HepG2 (cell line): ENCODE measurements at regions not wholly inside any gene's neighbourhood (a gene's known extent, or its start where the extent isn't known, plus 50 kb on each side); places are given as distances from the start of the nearest gene placed in this dataset.

ENCODE experiments used
- ATAC-seq: fragments of 200-7000 bp; cut with Tn5 transposase; 3 replicates; pipeline ENCODE4 v1.9.1; 2020; ENCODE audit warnings: mild to moderate bottlenecking, moderate library complexity
- BruUV-seq: library from RNA; stranded (reverse); fragments of 400-500 nt; replicated peaks from 2 replicates; lab custom pipeline; 2021; lab: Mats Ljungman, UMichigan
- CTCF ChIA-PET: fragments of 300-600 bp; formaldehyde crosslinking; extraction: SDS; loops from one replicate; lab custom pipeline; 2021; ENCODE audit warnings: low total read pairs, inconsistent platforms, low intra/inter-chr PET ratio; lab: Yijun Ruan, JAX
- POLR2A ChIA-PET: fragments of 350-600 bp; sonication (Branson Sonifier 250); formaldehyde crosslinking; loops from one replicate; lab custom pipeline; 2020; ENCODE audit warnings: antibody characterized with exemption, inconsistent platforms; lab: Yijun Ruan, JAX
- DNase-seq: peaks from one replicate; pipeline ENCODE4 v3.0.0-alpha.2; 2015; ENCODE audit warnings: low spot score
- FAIRE-seq: peaks from 3 replicates; lab custom pipeline; 2011; peaks lifted over from hg19 to GRCh38; lab: Jason Lieb, UNC
- H2AFZ ChIP-seq: one replicate; pipeline ENCODE4 v1.6.1; 2011; ENCODE audit warnings: low read length, inconsistent platforms
- H3K27ac ChIP-seq: fragments of 300-600 bp; 3 replicates; pipeline ENCODE4 v1.8.0; 2011; ENCODE audit warnings: mixed run types, mild to moderate bottlenecking, mixed read lengths, low read length, inconsistent platforms; ENCODE audit not compliant: insufficient read depth; ENCODE audit errors: extremely low read length
- H3K27me3 ChIP-seq, 2 experiments: fragments of 200-600 bp in 1 of 2; 2 replicates in 1 of 2; 3 replicates in 1 of 2; pipeline versions ENCODE4 v1.6.0 to v1.8.0; 2011; ENCODE audit warnings: low read length in 2 of 2, mild to moderate bottlenecking in 2 of 2, moderate library complexity in 2 of 2, inconsistent platforms in 1 of 2; ENCODE audit not compliant: insufficient read depth in 2 of 2, control insufficient read depth in 1 of 2
- H3K36me3 ChIP-seq, 2 experiments: fragments of 200-600 bp in 1 of 2; replicated peaks in 1 of 2; 2 replicates in 1 of 2; 3 replicates in 1 of 2; pipeline versions ENCODE4 v1.5.1 to v1.8.0; 2011; ENCODE audit warnings: low read length in 2 of 2, inconsistent platforms in 1 of 2; ENCODE audit not compliant: insufficient read depth in 2 of 2, control insufficient read depth in 1 of 2
- H3K4me1 ChIP-seq: 2 replicates; pipeline ENCODE4 v1.5.1; 2012; ENCODE audit warnings: low read length, inconsistent platforms; ENCODE audit not compliant: insufficient read depth
- H3K4me2 ChIP-seq: 2 replicates; pipeline ENCODE4 v1.6.0; 2011; ENCODE audit warnings: low read depth, low read length, inconsistent platforms
- H3K4me3 ChIP-seq, 3 experiments: fragments of 200-600 bp in 1 of 3; sonication (generic), shearing (Covaris generic) in 1 of 3; replicated peaks in 1 of 3; 2 replicates each; pipeline ENCODE4 v1.5.1; 2011 to 2016; ENCODE audit warnings: low read length in 3 of 3, inconsistent platforms in 2 of 3, low read depth in 2 of 3, mild to moderate bottlenecking in 2 of 3, control low read depth in 1 of 3, mixed read lengths in 1 of 3; ENCODE audit not compliant: insufficient read depth in 1 of 3
- H3K79me2 ChIP-seq: one replicate; pipeline ENCODE4 v1.6.1; 2011; ENCODE audit warnings: low read length, inconsistent platforms; ENCODE audit not compliant: insufficient read depth
- H3K9ac ChIP-seq: 2 replicates; pipeline ENCODE4 v1.6.0; 2011; ENCODE audit warnings: mild to moderate bottlenecking, low read depth, low read length, inconsistent platforms; ENCODE audit not compliant: insufficient read depth
- H3K9me3 ChIP-seq: 2 replicates; pipeline ENCODE4 v1.5.1; 2012; ENCODE audit warnings: mild to moderate bottlenecking, low read length
- H4K20me1 ChIP-seq: 2 replicates; pipeline ENCODE4 v1.6.0; 2011; ENCODE audit warnings: inconsistent platforms, mild to moderate bottlenecking, low read length, moderate library complexity; ENCODE audit not compliant: insufficient read depth
- ETV5 ChIP-seq: IDR thresholded peaks from 2 replicates; pipeline ENCODE4 v1.6.1; 2018; ENCODE audit warnings: missing biosample characterization, missing genetic modification reagents, inconsistent platforms, borderline replicate concordance
- GPBP1L1 ChIP-seq: sonication (generic); formaldehyde crosslinking; IDR thresholded peaks from 2 replicates; pipeline ENCODE4 v1.5.0; 2020; ENCODE audit warnings: mild to moderate bottlenecking, missing genetic modification reagents
- JUN ChIP-seq: sonication (generic); formaldehyde crosslinking; IDR thresholded peaks from 2 replicates; pipeline ENCODE4 v1.4.0; 2020; ENCODE audit warnings: mild to moderate bottlenecking, missing genetic modification reagents
- NAIF1 ChIP-seq: sonication (generic); formaldehyde crosslinking; IDR thresholded peaks from 2 replicates; pipeline ENCODE4 v1.5.0; 2020; ENCODE audit warnings: mild to moderate bottlenecking, missing genetic modification reagents, borderline replicate concordance
- NPAS2 ChIP-seq: sonication (generic); formaldehyde crosslinking; IDR thresholded peaks from 2 replicates; pipeline ENCODE4 v1.8.0; 2022; ENCODE audit warnings: mild to moderate bottlenecking, missing genetic modification reagents, borderline replicate concordance
- PCBP2 ChIP-seq: fragments of 200-400 bp; formaldehyde crosslinking; optimal IDR thresholded peaks from 2 replicates; pipeline ENCODE3; 2018; ENCODE audit warnings: low read length, low read depth; ENCODE audit not compliant: poor library complexity, severe bottlenecking
- SETDB1 ChIP-seq: sonication (generic); formaldehyde crosslinking; IDR thresholded peaks from 2 replicates; pipeline ENCODE4 v1.5.1; 2020; ENCODE audit warnings: missing genetic modification reagents, mild to moderate bottlenecking, borderline replicate concordance
- SMARCC2 ChIP-seq: fragments of 450-650 bp; IDR thresholded peaks from 2 replicates; pipeline ENCODE4 v1.6.1; 2017; ENCODE audit warnings: antibody characterized with exemption, mild to moderate bottlenecking
- SRF ChIP-seq: IDR thresholded peaks from 2 replicates; pipeline ENCODE4 v1.6.1; 2011; ENCODE audit warnings: mild to moderate bottlenecking, low read depth, low read length, moderate library complexity
- ZBTB44 ChIP-seq: sonication (generic); formaldehyde crosslinking; IDR thresholded peaks from 2 replicates; pipeline ENCODE4 v1.4.0; 2020; ENCODE audit warnings: missing genetic modification reagents
- ZC3H13 ChIP-seq: sonication (generic); formaldehyde crosslinking; IDR thresholded peaks from 2 replicates; pipeline ENCODE4 v1.8.1; 2023; ENCODE audit warnings: mild to moderate bottlenecking, missing genetic modification reagents, moderate library complexity
- ZKSCAN1 ChIP-seq: fragments of 150-350 bp; IDR thresholded peaks from 2 replicates; pipeline ENCODE4 v1.6.1; 2014; ENCODE audit warnings: low read length
- ZMYM2 ChIP-seq: sonication (generic); formaldehyde crosslinking; IDR thresholded peaks from 2 replicates; pipeline ENCODE4 v1.8.0; 2022; ENCODE audit warnings: mild to moderate bottlenecking, missing genetic modification reagents
- ZNF20 ChIP-seq: sonication (generic); formaldehyde crosslinking; IDR thresholded peaks from 2 replicates; pipeline ENCODE4 v1.4.0; 2020; ENCODE audit warnings: mild to moderate bottlenecking, moderate library complexity, missing genetic modification reagents
- ZNF329 ChIP-seq: sonication (generic); formaldehyde crosslinking; IDR thresholded peaks from 2 replicates; pipeline ENCODE4 v1.9.0; 2021; ENCODE audit warnings: low read depth, mild to moderate bottlenecking, missing genetic modification reagents
- ZNF44 ChIP-seq: sonication (generic); formaldehyde crosslinking; IDR thresholded peaks from 2 replicates; pipeline ENCODE4 v1.5.1; 2020; ENCODE audit warnings: mild to moderate bottlenecking, missing genetic modification reagents
- WGBS: methylation state at CpG from one replicate; pipeline ENCODE4 v1.1.6; 2017; ENCODE audit warnings: low lambda C conversion rate; 5-methylcytosine and 5-hydroxymethylcytosine counted together
- in situ Hi-C: cut with HindIII; loops from 2 replicates; pipeline ENCODE4 v1.10.0; 2017; ENCODE audit warnings: low pct_unique_long_range_greater_than_20kb; ENCODE audit not compliant: extremely low pct_ligation_motif_present
- intact Hi-C: fragments of 100-400 bp; cut with micrococcal nuclease; formaldehyde crosslinking; loops from one replicate; pipeline ENCODE4 v1.10.0; 2022; ENCODE audit not compliant: unreplicated experiment
- TF ChIP-seq, protein P1 (sequence below): sonication (generic); formaldehyde crosslinking; IDR thresholded peaks from 2 replicates; pipeline ENCODE4 v1.4.0; 2020; ENCODE audit warnings: missing genetic modification reagents, mild to moderate bottlenecking, borderline replicate concordance
- TF ChIP-seq, protein P2 (sequence below): sonication (generic); formaldehyde crosslinking; IDR thresholded peaks from 2 replicates; pipeline ENCODE4 v1.5.1; 2020; ENCODE audit warnings: missing genetic modification reagents, mild to moderate bottlenecking, borderline replicate concordance
- TF ChIP-seq, protein P3 (sequence below): sonication (generic); formaldehyde crosslinking; conservative IDR thresholded peaks from 2 replicates; pipeline ENCODE4 v1.8.0; 2022; ENCODE audit warnings: low read depth, missing genetic modification reagents

DNA sequence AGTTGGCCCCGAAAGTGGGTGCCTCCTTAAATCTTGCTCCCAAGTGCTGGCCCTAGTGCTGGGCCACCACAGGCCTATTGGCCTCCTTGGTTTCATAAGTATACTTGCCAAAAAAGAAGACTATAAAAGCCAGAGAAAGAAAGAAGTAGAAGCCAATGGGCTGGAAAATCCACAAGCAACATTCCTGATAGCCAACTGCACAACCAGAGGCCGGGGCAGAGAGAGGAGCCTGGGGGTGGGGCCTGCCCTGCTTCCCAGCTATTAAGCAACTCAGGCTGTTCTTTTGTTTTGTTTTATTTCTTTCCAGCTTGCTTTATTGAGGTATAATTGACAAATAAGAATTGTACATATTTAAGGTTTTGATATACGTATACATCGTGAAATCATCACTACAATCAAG is 177.2 kb upstream of the NTF3 start:
- no peak for TF ChIP-seq PCBP2
- TF ChIP-seq ZNF329 (CRISPR knock-in tag), result no peak
- TF ChIP-seq, protein P1, sequence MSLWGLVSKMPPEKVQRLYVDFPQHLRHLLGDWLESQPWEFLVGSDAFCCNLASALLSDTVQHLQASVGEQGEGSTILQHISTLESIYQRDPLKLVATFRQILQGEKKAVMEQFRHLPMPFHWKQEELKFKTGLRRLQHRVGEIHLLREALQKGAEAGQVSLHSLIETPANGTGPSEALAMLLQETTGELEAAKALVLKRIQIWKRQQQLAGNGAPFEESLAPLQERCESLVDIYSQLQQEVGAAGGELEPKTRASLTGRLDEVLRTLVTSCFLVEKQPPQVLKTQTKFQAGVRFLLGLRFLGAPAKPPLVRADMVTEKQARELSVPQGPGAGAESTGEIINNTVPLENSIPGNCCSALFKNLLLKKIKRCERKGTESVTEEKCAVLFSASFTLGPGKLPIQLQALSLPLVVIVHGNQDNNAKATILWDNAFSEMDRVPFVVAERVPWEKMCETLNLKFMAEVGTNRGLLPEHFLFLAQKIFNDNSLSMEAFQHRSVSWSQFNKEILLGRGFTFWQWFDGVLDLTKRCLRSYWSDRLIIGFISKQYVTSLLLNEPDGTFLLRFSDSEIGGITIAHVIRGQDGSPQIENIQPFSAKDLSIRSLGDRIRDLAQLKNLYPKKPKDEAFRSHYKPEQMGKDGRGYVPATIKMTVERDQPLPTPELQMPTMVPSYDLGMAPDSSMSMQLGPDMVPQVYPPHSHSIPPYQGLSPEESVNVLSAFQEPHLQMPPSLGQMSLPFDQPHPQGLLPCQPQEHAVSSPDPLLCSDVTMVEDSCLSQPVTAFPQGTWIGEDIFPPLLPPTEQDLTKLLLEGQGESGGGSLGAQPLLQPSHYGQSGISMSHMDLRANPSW (CRISPR knock-in tag), result no peak
- TF ChIP-seq, protein P2, sequence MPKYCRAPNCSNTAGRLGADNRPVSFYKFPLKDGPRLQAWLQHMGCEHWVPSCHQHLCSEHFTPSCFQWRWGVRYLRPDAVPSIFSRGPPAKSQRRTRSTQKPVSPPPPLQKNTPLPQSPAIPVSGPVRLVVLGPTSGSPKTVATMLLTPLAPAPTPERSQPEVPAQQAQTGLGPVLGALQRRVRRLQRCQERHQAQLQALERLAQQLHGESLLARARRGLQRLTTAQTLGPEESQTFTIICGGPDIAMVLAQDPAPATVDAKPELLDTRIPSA (CRISPR knock-in tag), result no peak
- TF ChIP-seq SMARCC2, result no peak
- no peak for TF ChIP-seq SETDB1 (CRISPR knock-in tag)
- TF ChIP-seq JUN (CRISPR knock-in tag), result no peak
- no peak for TF ChIP-seq ZNF44 (CRISPR knock-in tag)
- no peak for TF ChIP-seq ZMYM2 (CRISPR knock-in tag)
- TF ChIP-seq NAIF1 (CRISPR knock-in tag), result no peak
- TF ChIP-seq, protein P3, sequence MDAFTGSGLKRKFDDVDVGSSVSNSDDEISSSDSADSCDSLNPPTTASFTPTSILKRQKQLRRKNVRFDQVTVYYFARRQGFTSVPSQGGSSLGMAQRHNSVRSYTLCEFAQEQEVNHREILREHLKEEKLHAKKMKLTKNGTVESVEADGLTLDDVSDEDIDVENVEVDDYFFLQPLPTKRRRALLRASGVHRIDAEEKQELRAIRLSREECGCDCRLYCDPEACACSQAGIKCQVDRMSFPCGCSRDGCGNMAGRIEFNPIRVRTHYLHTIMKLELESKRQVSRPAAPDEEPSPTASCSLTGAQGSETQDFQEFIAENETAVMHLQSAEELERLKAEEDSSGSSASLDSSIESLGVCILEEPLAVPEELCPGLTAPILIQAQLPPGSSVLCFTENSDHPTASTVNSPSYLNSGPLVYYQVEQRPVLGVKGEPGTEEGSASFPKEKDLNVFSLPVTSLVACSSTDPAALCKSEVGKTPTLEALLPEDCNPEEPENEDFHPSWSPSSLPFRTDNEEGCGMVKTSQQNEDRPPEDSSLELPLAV (CRISPR knock-in tag), result no peak
- no peak for TF ChIP-seq ZBTB44 (CRISPR knock-in tag)
- TF ChIP-seq NPAS2, result no peak
- no peak for TF ChIP-seq SRF
- TF ChIP-seq ZKSCAN1, result no peak
- TF ChIP-seq ZC3H13 (CRISPR knock-in tag), result no peak
- TF ChIP-seq GPBP1L1 (CRISPR knock-in tag), result no peak
- TF ChIP-seq ETV5, result no peak
- no peak for TF ChIP-seq ZNF20 (CRISPR knock-in tag)
- no peak overlapping the region for H3K9ac ChIP-seq
- no peak overlapping the region for H3K4me3 ChIP-seq
- 29% methylated on average over 4 of the region's 4 CpGs for WGBS
- ChIA-PET POLR2A (no interaction called here), CTCF (no interaction called here)
- H3K4me2 ChIP-seq, result no peak overlapping the region
- H4K20me1 ChIP-seq, result no peaks in the 10 kb centered on the region
- in situ Hi-C loops, result no loop called here
- no peaks in the 10 kb centered on the region for H3K9me3 ChIP-seq
- H3K27ac ChIP-seq, result no peak overlapping the region
- H3K36me3 ChIP-seq, result no peaks in the 10 kb centered on the region
- ATAC-seq (no peak), FAIRE-seq (no peak), DNase-seq (no peak)
- H2AFZ ChIP-seq, result no peak overlapping the region
- no TSS peak for BruUV-seq
- no peaks in the 10 kb centered on the region for H3K79me2 ChIP-seq
- no peaks in the 10 kb centered on the region for H3K27me3 ChIP-seq
- intact Hi-C loops, result no loop called here
- no peaks in the 10 kb centered on the region for H3K4me1 ChIP-seq
